ENCODE measurements at regions not wholly inside any gene's neighbourhood (a gene's known extent, or its start where the extent isn't known, plus 50 kb on each side); places are given as distances from the start of the nearest gene placed in this dataset.

DNA sequence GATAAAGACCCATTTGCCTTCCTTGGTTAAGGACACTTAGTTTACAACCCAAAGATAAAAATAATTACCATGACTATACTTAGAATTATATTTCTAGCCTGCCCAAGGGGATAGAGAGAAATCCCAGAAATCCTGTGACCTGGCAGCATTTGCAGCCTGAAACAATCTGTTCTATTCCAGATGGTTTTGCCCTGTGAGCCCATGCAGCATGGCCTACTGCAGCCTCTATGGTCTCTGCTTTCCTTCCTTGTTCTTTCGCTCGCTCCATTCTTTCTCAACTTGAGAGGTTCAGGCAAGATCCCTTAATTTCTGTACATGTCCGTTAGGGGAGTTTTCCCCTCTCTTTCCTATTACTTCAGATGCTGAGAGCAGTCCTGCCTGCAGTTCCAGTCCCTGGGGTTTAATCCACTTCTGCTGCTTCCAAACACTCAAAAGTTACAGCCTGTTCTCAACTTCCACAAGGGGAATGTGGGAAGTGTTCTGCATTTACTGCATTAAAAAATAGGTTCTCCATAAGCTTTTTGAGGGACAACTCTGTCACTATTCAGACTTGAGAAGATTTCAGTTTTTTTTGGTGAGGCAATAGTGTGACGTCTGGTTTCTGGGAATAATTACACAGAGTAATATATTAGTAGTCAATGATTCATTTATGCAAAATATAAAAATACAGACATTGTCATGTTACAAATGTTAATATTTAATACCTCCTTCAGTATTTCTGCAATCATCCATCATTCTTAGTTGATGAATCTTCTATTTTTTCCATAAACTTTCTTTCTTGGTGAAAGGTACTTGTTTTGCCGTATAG lies 80.3 kb downstream of the CDCA7 start:
- in situ Hi-C loops (cut with HindIII; ENCODE audit: low pct_ligation_motif_present, low sequenced_read_pairs), result no loop called here
- Histone ChIP-seq H3K4me3 (ENCODE audit: low read depth, low read length) (no peak overlapping the region), H3K36me3 (replicated peaks) (no peaks in the 10 kb centered on the region), H3K27me3 (replicated peaks) (no peaks in the 10 kb centered on the region), H3K27ac (no peak overlapping the region)
- TF ChIP-seq, protein P1, sequence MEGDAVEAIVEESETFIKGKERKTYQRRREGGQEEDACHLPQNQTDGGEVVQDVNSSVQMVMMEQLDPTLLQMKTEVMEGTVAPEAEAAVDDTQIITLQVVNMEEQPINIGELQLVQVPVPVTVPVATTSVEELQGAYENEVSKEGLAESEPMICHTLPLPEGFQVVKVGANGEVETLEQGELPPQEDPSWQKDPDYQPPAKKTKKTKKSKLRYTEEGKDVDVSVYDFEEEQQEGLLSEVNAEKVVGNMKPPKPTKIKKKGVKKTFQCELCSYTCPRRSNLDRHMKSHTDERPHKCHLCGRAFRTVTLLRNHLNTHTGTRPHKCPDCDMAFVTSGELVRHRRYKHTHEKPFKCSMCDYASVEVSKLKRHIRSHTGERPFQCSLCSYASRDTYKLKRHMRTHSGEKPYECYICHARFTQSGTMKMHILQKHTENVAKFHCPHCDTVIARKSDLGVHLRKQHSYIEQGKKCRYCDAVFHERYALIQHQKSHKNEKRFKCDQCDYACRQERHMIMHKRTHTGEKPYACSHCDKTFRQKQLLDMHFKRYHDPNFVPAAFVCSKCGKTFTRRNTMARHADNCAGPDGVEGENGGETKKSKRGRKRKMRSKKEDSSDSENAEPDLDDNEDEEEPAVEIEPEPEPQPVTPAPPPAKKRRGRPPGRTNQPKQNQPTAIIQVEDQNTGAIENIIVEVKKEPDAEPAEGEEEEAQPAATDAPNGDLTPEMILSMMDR (IDR thresholded peaks at IDR 0.05; ENCODE audit: low read depth, low read length, missing control alignments), result no peak
- no peak for DNase-seq

DNA sequence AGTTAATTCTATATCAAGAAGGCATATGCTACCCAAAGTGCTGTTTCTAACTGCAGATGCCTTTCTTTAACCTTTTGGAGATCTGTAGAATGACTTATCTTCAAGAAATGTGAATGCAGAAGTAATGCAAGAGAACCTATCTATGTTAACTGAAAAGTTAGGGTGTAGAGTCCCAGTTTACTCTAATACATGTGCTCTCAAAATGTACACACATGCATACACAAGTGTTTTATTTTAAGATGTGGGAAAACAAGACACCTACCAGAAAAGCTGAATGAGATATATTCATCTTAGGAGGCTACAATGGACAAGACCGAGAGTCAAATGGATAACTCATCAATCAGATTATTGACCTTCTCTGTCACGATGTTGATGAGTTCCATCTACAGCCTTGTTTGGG lies 80.9 kb downstream of the CDCA7 start:
- in situ Hi-C loops (cut with HindIII; ENCODE audit: low pct_ligation_motif_present, low sequenced_read_pairs), result no loop called here
- TF ChIP-seq, protein P1 (IDR thresholded peaks at IDR 0.05; ENCODE audit: low read depth, low read length, missing control alignments), result no peak
- no peak for DNase-seq

DNA sequence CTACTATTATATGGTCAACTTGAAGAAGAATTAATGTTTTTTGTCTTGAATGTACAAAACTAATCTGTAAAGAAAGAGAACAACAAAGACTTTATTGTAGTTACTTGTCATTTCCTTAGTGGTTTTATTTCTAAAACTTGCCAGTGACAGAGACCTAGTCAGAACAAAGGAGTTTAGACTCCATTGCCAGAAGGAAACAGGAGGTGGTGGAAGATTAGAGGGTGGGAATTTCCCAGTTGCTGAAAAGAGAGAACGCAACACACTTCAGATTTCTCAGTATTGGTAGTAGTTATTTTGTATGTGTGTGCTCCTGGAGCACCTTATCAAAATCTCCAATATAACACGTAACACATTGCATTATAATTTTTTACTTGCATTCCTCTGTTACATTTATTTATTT lies 81.4 kb downstream of the CDCA7 start:
- no peak overlapping the region for H3K4me3 ChIP-seq (ENCODE audit: low read depth, low read length)

More for the DNA sequence above, 80.9 kb downstream of the CDCA7 start:
- Histone ChIP-seq H3K4me3 (ENCODE audit: low read depth, low read length) (no peak overlapping the region), H3K27me3 (replicated peaks) (no peaks in the 10 kb centered on the region), H3K36me3 (replicated peaks) (no peaks in the 10 kb centered on the region), H3K27ac (no peak overlapping the region)

DNA sequence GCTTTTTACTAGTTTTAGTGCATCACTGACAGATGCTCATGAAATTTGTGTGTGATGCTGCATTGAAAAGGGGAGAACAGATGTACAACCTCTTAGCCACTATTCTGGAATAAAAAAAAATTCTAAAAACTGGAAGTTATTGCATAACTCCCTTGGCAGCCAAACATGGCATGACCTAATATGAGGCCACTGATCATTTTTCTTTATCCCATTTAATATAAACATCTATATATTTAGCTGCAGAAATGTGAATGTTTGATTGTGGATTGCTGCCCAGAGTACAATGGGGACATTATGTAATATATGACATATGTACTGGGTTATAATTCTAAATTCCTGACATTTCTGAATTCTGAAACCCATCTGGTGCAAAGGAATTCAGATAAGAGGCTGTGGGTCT lies 86.5 kb downstream of the CDCA7 start:
- DNase-seq, result peak; percentile 3
- in situ Hi-C loops (cut with HindIII; ENCODE audit: low pct_ligation_motif_present, low sequenced_read_pairs), result no loop called here
- Histone ChIP-seq H3K27ac (no peak overlapping the region), H3K36me3 (replicated peaks) (no peaks in the 10 kb centered on the region), H3K27me3 (replicated peaks) (no peaks in the 10 kb centered on the region), H3K4me3 (ENCODE audit: low read depth, low read length) (no peak overlapping the region)
- TF ChIP-seq, protein P1 (IDR thresholded peaks at IDR 0.05; ENCODE audit: low read depth, low read length, missing control alignments), result no peak

More for the DNA sequence above, 81.4 kb downstream of the CDCA7 start:
- Histone ChIP-seq H3K36me3 (replicated peaks) (no peaks in the 10 kb centered on the region), H3K27me3 (replicated peaks) (no peaks in the 10 kb centered on the region), H3K27ac (no peak overlapping the region)
- in situ Hi-C loops (cut with HindIII; ENCODE audit: low pct_ligation_motif_present, low sequenced_read_pairs), result no loop called here
- no peak for DNase-seq
- TF ChIP-seq, protein P1 (IDR thresholded peaks at IDR 0.05; ENCODE audit: low read depth, low read length, missing control alignments), result no peak

DNA sequence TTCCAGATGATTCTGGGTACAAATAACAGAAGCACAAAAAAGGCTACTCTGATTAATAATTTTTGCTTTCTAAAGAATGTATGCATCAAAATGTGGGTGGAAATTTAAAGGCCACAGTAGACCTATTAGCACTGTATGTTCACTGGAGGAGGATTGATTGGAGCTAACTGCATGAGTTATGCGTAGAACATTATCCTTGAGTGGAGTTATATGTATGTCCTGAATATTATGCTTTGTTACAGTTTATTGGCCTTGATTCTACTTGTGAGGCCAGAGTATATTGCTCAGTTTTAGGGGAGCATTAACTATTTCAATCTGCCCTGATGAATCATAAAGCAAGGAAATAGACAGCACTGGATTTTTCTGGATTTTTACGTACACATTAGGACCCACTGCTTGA lies 87.9 kb downstream of the CDCA7 start:
- TF ChIP-seq, protein P1 (IDR thresholded peaks at IDR 0.05; ENCODE audit: low read depth, low read length, missing control alignments), result no peak
- no peak for DNase-seq
- Histone ChIP-seq H3K27me3 (replicated peaks) (no peaks in the 10 kb centered on the region), H3K27ac (no peak overlapping the region), H3K36me3 (replicated peaks) (no peaks in the 10 kb centered on the region), H3K4me3 (ENCODE audit: low read depth, low read length) (no peak overlapping the region)
- in situ Hi-C loops (cut with HindIII; ENCODE audit: low pct_ligation_motif_present, low sequenced_read_pairs), result no loop called here

DNA sequence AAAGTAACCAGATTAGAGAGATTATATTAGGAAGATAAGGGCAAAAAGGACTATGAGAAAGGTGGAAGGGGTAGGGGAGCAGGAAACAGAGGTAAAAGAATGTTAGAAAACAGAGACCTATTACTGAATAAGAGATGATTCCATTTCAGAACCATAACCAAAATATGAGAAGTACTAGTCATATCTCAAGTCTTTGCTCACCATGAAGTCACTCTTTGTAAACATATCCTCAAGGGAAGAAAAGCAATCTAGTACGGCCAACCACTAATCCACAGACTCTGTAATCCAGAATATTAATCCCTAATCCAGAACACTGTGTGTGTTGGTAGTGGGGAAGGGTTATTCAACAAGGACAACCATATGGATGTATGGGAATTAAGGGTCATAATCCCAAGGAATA lies 92.0 kb downstream of the CDCA7 start:
- TF ChIP-seq, protein P1 (IDR thresholded peaks at IDR 0.05; ENCODE audit: low read depth, low read length, missing control alignments), result no peak
- H3K27ac ChIP-seq, result no peak overlapping the region
- no peak for DNase-seq
- in situ Hi-C loops (cut with HindIII; ENCODE audit: low pct_ligation_motif_present, low sequenced_read_pairs), result no loop called here
- H3K4me3 ChIP-seq (ENCODE audit: low read depth, low read length), result no peak overlapping the region
- no peaks in the 10 kb centered on the region for H3K27me3 ChIP-seq (replicated peaks)
- no peaks in the 10 kb centered on the region for H3K36me3 ChIP-seq (replicated peaks)
